Natural killer cell treated with Interleukin-12 subunit alpha and Interleukin-12 subunit beta and Interleukin-15 and Interleukin-18, amount 100 ng/mL, for 72 hours (primary cell): ENCODE measurements at regions not wholly inside any gene's neighbourhood (a gene's known extent, or its start where the extent isn't known, plus 50 kb on each side); places are given as distances from the start of the nearest gene placed in this dataset.

Source experiments
- ATAC-seq, 2 donors: fragments of 150-1000 bp; cut with Tn5 transposase in 1 of 2; sonication (Bioruptor Pico), chemical (Tn5 transposase) in 1 of 2; 2 replicates each; pipeline ENCODE4 v1.10.0; 2021
- DNase-seq: peaks from one replicate; pipeline ENCODE4 v3.0.0; 2022; ENCODE audit warnings: low spot score
- H3K27ac Mint-ChIP-seq, 2 donors: 1 replicate in 1 of 2; 2 replicates in 1 of 2; pipeline ENCODE4 v1.8.0; 2022; ENCODE audit warnings: mixed read lengths in 2 of 2, mild to moderate bottlenecking in 1 of 2, moderate library complexity in 1 of 2
- H3K27me3 Mint-ChIP-seq, 2 donors: 1 replicate in 1 of 2; 2 replicates in 1 of 2; pipeline ENCODE4 v1.8.0; 2022; ENCODE audit warnings: mixed read lengths in 2 of 2
- H3K36me3 Mint-ChIP-seq: one replicate; pipeline ENCODE4 v1.8.0; 2022; ENCODE audit warnings: mixed read lengths
- H3K4me1 Mint-ChIP-seq, 2 donors: 1 replicate in 1 of 2; 2 replicates in 1 of 2; pipeline ENCODE4 v1.8.0; 2022; ENCODE audit warnings: low read depth in 2 of 2, mixed read lengths in 2 of 2, mild to moderate bottlenecking in 1 of 2
- H3K4me3 Mint-ChIP-seq: one replicate; pipeline ENCODE4 v1.8.0; 2022; ENCODE audit warnings: mixed read lengths
- H3K9me3 Mint-ChIP-seq: 2 replicates; pipeline ENCODE4 v1.8.0; 2022; ENCODE audit warnings: mixed read lengths

DNA sequence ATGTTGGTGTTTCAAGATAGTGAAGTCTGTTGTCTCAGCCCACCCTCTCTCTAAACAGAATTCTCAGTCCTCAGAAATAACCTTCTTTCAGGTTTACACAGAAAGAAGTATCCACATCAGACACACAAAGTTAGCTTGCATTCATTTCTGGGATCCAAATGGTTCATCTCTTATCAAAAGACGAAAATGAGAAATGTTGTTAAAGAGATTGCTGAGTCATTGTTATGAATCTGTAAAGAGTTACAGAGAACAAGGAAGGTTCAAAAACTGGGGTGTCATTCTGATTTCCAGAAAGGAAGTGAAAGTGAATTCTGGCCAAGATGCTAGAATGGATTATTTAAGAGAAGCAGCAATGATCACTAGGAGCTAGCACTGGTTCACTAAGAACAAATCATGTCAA lies 90.5 kb upstream of the ATXN1 start:
- ATAC-seq, result no peak
- DNase-seq, result no peak
- H3K27me3 Mint-ChIP-seq, result peaks cover 22 to 31% of the 10 kb centered on the region in 2 donors
- H3K9me3 Mint-ChIP-seq, result no peaks in the 10 kb centered on the region
- peaks cover 19 to 28% of the 10 kb centered on the region in 2 donors for H3K4me1 Mint-ChIP-seq
- peak overlapping the region in 1 of 2 donors; percentile 57 for H3K27ac Mint-ChIP-seq
- H3K36me3 Mint-ChIP-seq, result no peaks in the 10 kb centered on the region
- H3K4me3 Mint-ChIP-seq, result peak overlapping the region; percentile 40

DNA sequence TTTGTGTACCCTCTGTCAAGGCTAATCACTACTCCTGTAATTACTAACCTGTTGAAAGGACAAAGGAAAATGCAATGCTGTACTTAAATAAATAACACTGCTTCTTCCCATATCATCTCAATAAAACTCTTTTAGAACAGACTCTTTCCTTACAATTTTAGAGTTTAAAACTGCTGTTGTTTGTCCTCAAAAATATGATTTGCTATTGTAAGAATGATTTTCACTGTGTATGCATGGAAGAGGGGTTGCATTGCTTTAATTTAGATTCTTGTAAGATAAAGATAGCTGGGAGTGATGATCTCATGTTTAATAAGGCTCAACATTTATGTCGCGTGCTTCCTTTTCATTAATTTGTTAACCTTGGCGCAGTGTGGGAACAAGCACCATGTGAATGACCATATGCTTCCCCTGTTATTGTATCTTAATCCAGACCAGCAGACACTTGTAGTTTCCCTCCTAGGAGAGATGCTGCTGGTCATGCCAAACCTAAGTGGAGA lies 89.8 kb upstream of the ATXN1 start:
- no peak for DNase-seq
- H3K4me1 Mint-ChIP-seq, result peaks cover 19 to 28% of the 10 kb centered on the region in 2 donors
- no peaks in the 10 kb centered on the region for H3K9me3 Mint-ChIP-seq
- no peak for ATAC-seq
- no peaks in the 10 kb centered on the region for H3K36me3 Mint-ChIP-seq
- H3K4me3 Mint-ChIP-seq, result no peak overlapping the region
- H3K27me3 Mint-ChIP-seq, result peaks cover 22 to 30% of the 10 kb centered on the region in 2 donors
- peak overlapping the region in 1 of 2 donors; percentile 57 for H3K27ac Mint-ChIP-seq

DNA sequence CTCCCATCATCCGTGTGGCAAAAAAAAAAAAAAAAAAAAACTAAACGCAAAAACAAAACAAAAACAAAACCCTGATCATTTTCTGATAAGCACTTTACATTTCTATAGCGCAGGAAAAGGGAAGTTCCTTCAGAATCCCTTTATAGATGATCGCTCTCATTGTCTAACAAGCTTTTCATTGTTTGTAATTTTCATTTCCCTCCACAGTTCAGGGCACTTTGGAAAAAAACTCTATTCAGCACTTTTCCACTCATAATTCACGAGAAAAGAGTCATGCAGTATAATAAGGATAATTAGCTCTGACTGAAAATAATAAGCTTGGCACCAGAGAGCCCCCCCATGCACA lies 89.4 kb upstream of the ATXN1 start:
- Mint-ChIP-seq H3K4me3 (no peak overlapping the region), H3K27ac (no peak overlapping the region), H3K9me3 (no peaks in the 10 kb centered on the region), H3K36me3 (no peaks in the 10 kb centered on the region), H3K27me3 (peaks cover 22 to 27% of the 10 kb centered on the region in 2 donors), H3K4me1 (peaks cover 19 to 28% of the 10 kb centered on the region in 2 donors)
- ATAC-seq, result no peak
- no peak for DNase-seq

- H3K4me3 Mint-ChIP-seq, result peak overlapping the region; percentile 53
- no peaks in the 10 kb centered on the region for H3K9me3 Mint-ChIP-seq
- no peaks in the 10 kb centered on the region for H3K36me3 Mint-ChIP-seq
- DNase-seq (no peak), ATAC-seq (peak in 1 of 2 donors; percentile 52)
- H3K27ac Mint-ChIP-seq, result peak overlapping the region in 1 of 2 donors; percentile 18
- H3K4me1 Mint-ChIP-seq, result peaks cover 19 to 28% of the 10 kb centered on the region in 2 donors
- H3K27me3 Mint-ChIP-seq, result peaks cover 22 to 24% of the 10 kb centered on the region in 2 donors
These were observed 88.9 kb upstream of the ATXN1 start for GRCh38 chr6:16849988-16850680.

- peak overlapping the region in 1 of 2 donors; percentile 18 for H3K27ac Mint-ChIP-seq
- DNase-seq (no peak), ATAC-seq (peak; percentile 53 to 73)
- peak overlapping the region; percentile 53 for H3K4me3 Mint-ChIP-seq
- no peaks in the 10 kb centered on the region for H3K36me3 Mint-ChIP-seq
- H3K4me1 Mint-ChIP-seq, result peaks cover 19 to 28% of the 10 kb centered on the region in 2 donors
- no peaks in the 10 kb centered on the region for H3K9me3 Mint-ChIP-seq
- H3K27me3 Mint-ChIP-seq, result peaks cover 22% of the 10 kb centered on the region in 2 donors
These were observed 88.2 kb upstream of the ATXN1 start for GRCh38 chr6:16849280-16849987.

- ATAC-seq (no peak), DNase-seq (no peak)
- no peak overlapping the region for H3K27ac Mint-ChIP-seq
- H3K9me3 Mint-ChIP-seq, result no peaks in the 10 kb centered on the region
- no peaks in the 10 kb centered on the region for H3K36me3 Mint-ChIP-seq
- H3K4me1 Mint-ChIP-seq, result peaks cover 13 to 21% of the 10 kb centered on the region in 2 donors
- H3K27me3 Mint-ChIP-seq, result peaks cover 10 to 14% of the 10 kb centered on the region in 2 donors
- H3K4me3 Mint-ChIP-seq, result no peak overlapping the region
These were observed 85.1 kb upstream of the ATXN1 start for GRCh38 chr6:16846399-16846778.

DNA sequence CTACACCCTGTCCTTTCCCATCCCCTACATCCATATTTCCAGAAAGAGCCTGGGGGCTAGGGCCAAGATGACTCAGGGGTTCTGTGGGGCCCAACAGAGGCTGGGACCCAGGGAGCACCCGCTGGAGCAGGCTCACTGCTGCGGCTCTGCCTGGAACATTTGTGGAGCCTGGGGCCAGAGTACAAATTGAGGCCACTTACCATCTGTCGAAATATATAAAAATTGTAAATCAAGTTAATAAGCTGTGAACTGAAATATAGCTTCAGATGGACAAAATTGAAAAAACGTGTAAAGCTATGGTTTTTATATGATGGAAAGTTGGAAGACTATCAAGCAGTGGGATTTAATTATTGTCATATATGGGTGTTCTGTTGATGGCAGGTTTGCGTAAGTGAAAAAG lies 82.9 kb upstream of the ATXN1 start:
- DNase-seq, result no peak
- Mint-ChIP-seq H3K27me3 (peaks cover 5% of the 10 kb centered on the region in 2 donors), H3K27ac (no peak overlapping the region), H3K4me3 (no peak overlapping the region), H3K9me3 (no peaks in the 10 kb centered on the region), H3K36me3 (no peaks in the 10 kb centered on the region), H3K4me1 (peaks cover 14 to 27% of the 10 kb centered on the region in 2 donors)
- no peak for ATAC-seq

DNA sequence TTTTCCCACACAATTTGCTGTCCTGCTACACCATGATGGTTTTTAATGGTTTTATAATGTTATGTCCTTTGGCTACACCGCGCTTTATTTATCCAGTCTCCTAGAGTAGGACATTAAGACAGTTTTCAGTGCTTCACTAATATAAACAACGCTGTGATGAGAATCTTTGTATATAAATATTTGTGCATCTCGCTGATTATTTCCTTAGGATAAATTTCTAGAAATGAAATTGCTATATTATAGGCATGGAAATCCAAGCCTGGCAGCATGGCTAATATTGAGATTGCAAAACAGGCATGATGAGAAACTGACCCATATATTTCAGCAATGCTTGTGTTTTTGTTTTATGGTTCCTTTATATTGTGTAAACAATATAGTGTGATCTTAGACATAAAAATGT lies 81.4 kb upstream of the ATXN1 start:
- no peak for ATAC-seq
- Mint-ChIP-seq H3K4me1 (peaks cover 15 to 31% of the 10 kb centered on the region in 2 donors), H3K4me3 (no peak overlapping the region), H3K27ac (no peak overlapping the region), H3K27me3 (peaks cover under 1 to 3% of the 10 kb centered on the region in 2 donors), H3K9me3 (no peaks in the 10 kb centered on the region), H3K36me3 (no peaks in the 10 kb centered on the region)
- no peak for DNase-seq

GRCh38 chr6:16841241-16841640 lies 80.0 kb upstream of the ATXN1 start:
- peaks cover 28 to 45% of the 10 kb centered on the region in 2 donors for H3K4me1 Mint-ChIP-seq
- ATAC-seq, result no peak
- H3K36me3 Mint-ChIP-seq, result no peaks in the 10 kb centered on the region
- no peaks in the 10 kb centered on the region for H3K9me3 Mint-ChIP-seq
- peaks cover 0 to 3% of the 10 kb centered on the region in 2 donors for H3K27me3 Mint-ChIP-seq
- no peak overlapping the region for H3K4me3 Mint-ChIP-seq
- H3K27ac Mint-ChIP-seq, result no peak overlapping the region
- no peak for DNase-seq

GRCh38 chr6:16840725-16841124 lies 79.5 kb upstream of the ATXN1 start:
- no peaks in the 10 kb centered on the region for H3K36me3 Mint-ChIP-seq
- DNase-seq, result no peak
- peaks cover 0 to 3% of the 10 kb centered on the region in 2 donors for H3K27me3 Mint-ChIP-seq
- H3K9me3 Mint-ChIP-seq, result no peaks in the 10 kb centered on the region
- peak overlapping the region; percentile 41 for H3K4me3 Mint-ChIP-seq
- ATAC-seq, result no peak
- H3K4me1 Mint-ChIP-seq, result peaks cover 32 to 50% of the 10 kb centered on the region in 2 donors
- H3K27ac Mint-ChIP-seq, result peak overlapping the region; percentile 13 to 15

- Mint-ChIP-seq H3K9me3 (no peaks in the 10 kb centered on the region), H3K27me3 (peaks cover 0 to 3% of the 10 kb centered on the region in 2 donors), H3K4me1 (peaks cover 32 to 51% of the 10 kb centered on the region in 2 donors), H3K4me3 (peak overlapping the region; percentile 41), H3K27ac (peak overlapping the region; percentile 13 to 15), H3K36me3 (no peaks in the 10 kb centered on the region)
- peak in 1 of 2 donors; percentile 64 for ATAC-seq
- DNase-seq, result no peak
These were observed 79.0 kb upstream of the ATXN1 start for GRCh38 chr6:16840291-16840690.

DNA sequence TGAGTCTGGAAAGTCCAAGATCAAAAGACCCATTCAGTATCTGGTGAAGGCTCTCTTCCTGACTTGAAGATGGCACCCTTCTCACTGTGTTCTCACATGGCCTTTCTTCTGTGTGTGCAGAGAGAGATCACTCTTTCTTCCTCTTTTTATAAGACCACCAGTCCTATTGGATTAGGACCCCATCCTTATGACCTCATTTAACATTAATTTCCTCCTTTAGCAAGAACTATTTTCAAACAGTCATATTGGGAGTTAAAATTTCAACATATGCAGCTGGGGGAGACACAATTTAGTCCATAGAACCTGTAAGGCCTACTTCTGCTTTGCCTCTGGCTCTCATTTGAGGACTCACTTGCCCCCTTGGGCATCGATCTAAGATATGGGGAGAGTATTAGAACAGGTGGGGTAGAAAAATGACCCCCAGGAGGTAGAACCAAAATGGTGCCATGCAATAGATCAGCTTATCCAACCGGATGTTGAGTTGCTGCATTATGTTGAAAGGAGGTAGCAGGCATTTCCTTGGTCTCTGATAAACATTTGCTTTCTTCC lies 78.4 kb upstream of the ATXN1 start:
- Mint-ChIP-seq H3K9me3 (no peaks in the 10 kb centered on the region), H3K4me3 (peak overlapping the region; percentile 41), H3K27ac (peak overlapping the region in 1 of 2 donors; percentile 15), H3K27me3 (peaks cover 0 to 3% of the 10 kb centered on the region in 2 donors), H3K36me3 (no peaks in the 10 kb centered on the region), H3K4me1 (peaks cover 32 to 51% of the 10 kb centered on the region in 2 donors)
- no peak for DNase-seq
- no peak for ATAC-seq

- ATAC-seq (peak; percentile 77 to 78), DNase-seq (no peak)
- no peaks in the 10 kb centered on the region for H3K9me3 Mint-ChIP-seq
- H3K27me3 Mint-ChIP-seq, result peaks cover 2 to 3% of the 10 kb centered on the region in 2 donors
- peak overlapping the region; percentile 70 to 75 for H3K27ac Mint-ChIP-seq
- H3K4me1 Mint-ChIP-seq, result peaks cover 32 to 51% of the 10 kb centered on the region in 2 donors
- H3K36me3 Mint-ChIP-seq, result no peaks in the 10 kb centered on the region
- H3K4me3 Mint-ChIP-seq, result peak overlapping the region; percentile 78
These were observed 76.1 kb upstream of the ATXN1 start for GRCh38 chr6:16837217-16837972.
